HepG2 (cell line): ENCODE measurements at regions not wholly inside any gene's neighbourhood (a gene's known extent, or its start where the extent isn't known, plus 50 kb on each side); places are given as distances from the start of the nearest gene placed in this dataset.

Experiments used
- ATAC-seq: fragments of 200-7000 bp; cut with Tn5 transposase; 3 replicates; pipeline ENCODE4 v1.9.1; 2020; ENCODE audit warnings: mild to moderate bottlenecking, moderate library complexity
- BruUV-seq: library from RNA; stranded (reverse); fragments of 400-500 nt; replicated peaks from 2 replicates; lab custom pipeline; 2021; lab: Mats Ljungman, UMichigan
- CTCF ChIA-PET: fragments of 300-600 bp; formaldehyde crosslinking; extraction: SDS; loops from one replicate; lab custom pipeline; 2021; ENCODE audit warnings: low total read pairs, inconsistent platforms, low intra/inter-chr PET ratio; lab: Yijun Ruan, JAX
- POLR2A ChIA-PET: fragments of 350-600 bp; sonication (Branson Sonifier 250); formaldehyde crosslinking; loops from one replicate; lab custom pipeline; 2020; ENCODE audit warnings: antibody characterized with exemption, inconsistent platforms; lab: Yijun Ruan, JAX
- DNase-seq: peaks from one replicate; pipeline ENCODE4 v3.0.0-alpha.2; 2015; ENCODE audit warnings: low spot score
- FAIRE-seq: peaks from 3 replicates; lab custom pipeline; 2011; peaks lifted over from hg19 to GRCh38; lab: Jason Lieb, UNC
- H2AFZ ChIP-seq: one replicate; pipeline ENCODE4 v1.6.1; 2011; ENCODE audit warnings: low read length, inconsistent platforms
- H3K27ac ChIP-seq: fragments of 300-600 bp; 3 replicates; pipeline ENCODE4 v1.8.0; 2011; ENCODE audit warnings: mixed run types, mild to moderate bottlenecking, mixed read lengths, low read length, inconsistent platforms; ENCODE audit not compliant: insufficient read depth; ENCODE audit errors: extremely low read length
- H3K27me3 ChIP-seq, 2 experiments: fragments of 200-600 bp in 1 of 2; 2 replicates in 1 of 2; 3 replicates in 1 of 2; pipeline versions ENCODE4 v1.6.0 to v1.8.0; 2011; ENCODE audit warnings: low read length in 2 of 2, mild to moderate bottlenecking in 2 of 2, moderate library complexity in 2 of 2, inconsistent platforms in 1 of 2; ENCODE audit not compliant: insufficient read depth in 2 of 2, control insufficient read depth in 1 of 2
- H3K36me3 ChIP-seq, 2 experiments: fragments of 200-600 bp in 1 of 2; replicated peaks in 1 of 2; 2 replicates in 1 of 2; 3 replicates in 1 of 2; pipeline versions ENCODE4 v1.5.1 to v1.8.0; 2011; ENCODE audit warnings: low read length in 2 of 2, inconsistent platforms in 1 of 2; ENCODE audit not compliant: insufficient read depth in 2 of 2, control insufficient read depth in 1 of 2
- H3K4me1 ChIP-seq: 2 replicates; pipeline ENCODE4 v1.5.1; 2012; ENCODE audit warnings: low read length, inconsistent platforms; ENCODE audit not compliant: insufficient read depth
- H3K4me2 ChIP-seq: 2 replicates; pipeline ENCODE4 v1.6.0; 2011; ENCODE audit warnings: low read depth, low read length, inconsistent platforms
- H3K4me3 ChIP-seq, 3 experiments: fragments of 200-600 bp in 1 of 3; sonication (generic), shearing (Covaris generic) in 1 of 3; replicated peaks in 1 of 3; 2 replicates each; pipeline ENCODE4 v1.5.1; 2011 to 2016; ENCODE audit warnings: low read length in 3 of 3, inconsistent platforms in 2 of 3, low read depth in 2 of 3, mild to moderate bottlenecking in 2 of 3, control low read depth in 1 of 3, mixed read lengths in 1 of 3; ENCODE audit not compliant: insufficient read depth in 1 of 3
- H3K79me2 ChIP-seq: one replicate; pipeline ENCODE4 v1.6.1; 2011; ENCODE audit warnings: low read length, inconsistent platforms; ENCODE audit not compliant: insufficient read depth
- H3K9ac ChIP-seq: 2 replicates; pipeline ENCODE4 v1.6.0; 2011; ENCODE audit warnings: mild to moderate bottlenecking, low read depth, low read length, inconsistent platforms; ENCODE audit not compliant: insufficient read depth
- H3K9me3 ChIP-seq: 2 replicates; pipeline ENCODE4 v1.5.1; 2012; ENCODE audit warnings: mild to moderate bottlenecking, low read length
- H4K20me1 ChIP-seq: 2 replicates; pipeline ENCODE4 v1.6.0; 2011; ENCODE audit warnings: inconsistent platforms, mild to moderate bottlenecking, low read length, moderate library complexity; ENCODE audit not compliant: insufficient read depth
- CAMTA2 ChIP-seq: sonication (generic); formaldehyde crosslinking; IDR thresholded peaks from 2 replicates; pipeline ENCODE4 v1.4.0; 2020; ENCODE audit warnings: mild to moderate bottlenecking, missing genetic modification reagents, borderline replicate concordance
- CBFB ChIP-seq: sonication (generic); formaldehyde crosslinking; IDR thresholded peaks from 2 replicates; pipeline ENCODE4 v1.4.0; 2020; ENCODE audit warnings: missing genetic modification reagents
- CBX1 ChIP-seq: IDR thresholded peaks from one replicate; pipeline ENCODE4 v1.6.1; 2016; ENCODE audit warnings: antibody characterized with exemption, low read depth
- MED1 ChIP-seq: sonication (generic); formaldehyde crosslinking; IDR thresholded peaks from 2 replicates; pipeline ENCODE4 v1.4.0; 2020; ENCODE audit warnings: missing genetic modification reagents
- SALL2 ChIP-seq: sonication (generic); formaldehyde crosslinking; IDR thresholded peaks from 2 replicates; pipeline ENCODE4 v1.8.1; 2023; ENCODE audit warnings: mild to moderate bottlenecking, missing genetic modification reagents, inconsistent platforms
- SKI ChIP-seq: fragments of 450-650 bp; IDR thresholded peaks from one replicate; pipeline ENCODE4 v1.6.1; 2018; ENCODE audit warnings: mild to moderate bottlenecking; ENCODE audit not compliant: partially characterized antibody
- SP5 ChIP-seq: IDR thresholded peaks from 2 replicates; pipeline ENCODE4 v1.6.1; 2016; ENCODE audit warnings: low read depth, borderline replicate concordance
- SRSF4 ChIP-seq: fragments of 200-400 bp; formaldehyde crosslinking; IDR thresholded peaks from one replicate; pipeline ENCODE4 v1.6.1; 2018; ENCODE audit warnings: mild to moderate bottlenecking, low read depth, low read length, moderate library complexity; ENCODE audit not compliant: poor library complexity, severe bottlenecking
- TGIF2 ChIP-seq: IDR thresholded peaks from 2 replicates; pipeline ENCODE4 v1.6.1; 2016; ENCODE audit warnings: control low read depth, missing compliant biosample characterization
- TMF1 ChIP-seq: sonication (generic); formaldehyde crosslinking; IDR thresholded peaks from 2 replicates; pipeline ENCODE4 v1.8.1; 2022; ENCODE audit warnings: low read depth, missing genetic modification reagents
- U2AF1 ChIP-seq: fragments of 200-400 bp; formaldehyde crosslinking; optimal IDR thresholded peaks from 2 replicates; pipeline ENCODE3; 2017; ENCODE audit warnings: mild to moderate bottlenecking, low read depth, low read length
- ZFP36 ChIP-seq: fragments of 150-350 bp; IDR thresholded peaks from 2 replicates; pipeline ENCODE4 v1.6.1; 2018; ENCODE audit warnings: borderline replicate concordance, low read length, low read depth; ENCODE audit not compliant: partially characterized antibody
- ZNF414 ChIP-seq: sonication (generic); formaldehyde crosslinking; IDR thresholded peaks from 2 replicates; pipeline ENCODE4 v1.5.0; 2020; ENCODE audit warnings: missing genetic modification reagents
- ZNF446 ChIP-seq: sonication (generic); formaldehyde crosslinking; IDR thresholded peaks from 2 replicates; pipeline ENCODE4 v1.5.0; 2020; ENCODE audit warnings: mild to moderate bottlenecking, missing genetic modification reagents
- ZNF879 ChIP-seq: sonication (generic); formaldehyde crosslinking; IDR thresholded peaks from 2 replicates; pipeline ENCODE4 v1.8.1; 2023; ENCODE audit warnings: missing genetic modification reagents
- WGBS: methylation state at CpG from one replicate; pipeline ENCODE4 v1.1.6; 2017; ENCODE audit warnings: low lambda C conversion rate; 5-methylcytosine and 5-hydroxymethylcytosine counted together
- in situ Hi-C: cut with HindIII; loops from 2 replicates; pipeline ENCODE4 v1.10.0; 2017; ENCODE audit warnings: low pct_unique_long_range_greater_than_20kb; ENCODE audit not compliant: extremely low pct_ligation_motif_present
- intact Hi-C: fragments of 100-400 bp; cut with micrococcal nuclease; formaldehyde crosslinking; loops from one replicate; pipeline ENCODE4 v1.10.0; 2022; ENCODE audit not compliant: unreplicated experiment
- TF ChIP-seq, protein P1 (sequence below): sonication (generic); formaldehyde crosslinking; IDR thresholded peaks from 2 replicates; pipeline ENCODE4 v1.5.1; 2020; ENCODE audit warnings: missing genetic modification reagents, mild to moderate bottlenecking, borderline replicate concordance

DNA sequence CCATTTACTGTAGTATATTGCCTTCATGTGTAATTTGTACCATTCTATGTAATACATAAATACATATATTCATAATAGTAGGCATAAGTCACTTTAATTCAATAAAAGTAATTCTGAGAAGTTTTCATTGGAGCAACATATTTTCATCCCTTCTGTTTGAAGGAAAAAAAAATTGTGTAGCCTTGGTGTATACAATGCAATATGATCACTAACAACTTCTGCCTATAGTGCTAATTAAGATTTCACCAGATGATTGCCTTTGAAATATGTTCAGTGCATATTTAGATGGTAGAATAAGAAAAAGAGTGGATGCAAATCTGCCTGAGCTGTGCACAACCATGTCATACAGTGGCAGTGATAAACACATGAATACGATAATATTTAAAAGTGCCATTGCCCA, 996.8 kb downstream of the EFNA5 start:
- in situ Hi-C loops = no loop called here
- no peak for ATAC-seq

More for the DNA sequence above, 996.8 kb downstream of the EFNA5 start:
- intact Hi-C loops = no loop called here
- Histone ChIP-seq H3K4me3 (no peak overlapping the region), H3K27ac (no peak overlapping the region), H3K79me2 (no peaks in the 10 kb centered on the region), H4K20me1 (no peaks in the 10 kb centered on the region), H3K27me3 (no peaks in the 10 kb centered on the region), H2AFZ (no peak overlapping the region), H3K9me3 (no peaks in the 10 kb centered on the region), H3K36me3 (no peaks in the 10 kb centered on the region), H3K4me1 (no peaks in the 10 kb centered on the region), H3K4me2 (no peak overlapping the region), H3K9ac (no peak overlapping the region)
- FAIRE-seq (no peak), DNase-seq (no peak)
- CTCF ChIA-PET = no interaction called here
- 0% methylated on average over 1 of the region's 1 CpG for WGBS
- TF ChIP-seq SALL2 (no peak), ZNF879 (CRISPR knock-in tag) (no peak), TMF1 (CRISPR knock-in tag) (no peak), U2AF1 (no peak), SRSF4 (no peak), SKI (no peak), ZNF414 (CRISPR knock-in tag) (no peak), CBFB (CRISPR knock-in tag) (no peak), SP5 (CRISPR knock-in tag) (no peak), ZFP36 (no peak), ZNF446 (no peak), CBX1 (no peak), CAMTA2 (CRISPR knock-in tag) (no peak), TGIF2 (CRISPR knock-in tag) (no peak), MED1 (CRISPR knock-in tag) (no peak)
- TF ChIP-seq, protein P1, sequence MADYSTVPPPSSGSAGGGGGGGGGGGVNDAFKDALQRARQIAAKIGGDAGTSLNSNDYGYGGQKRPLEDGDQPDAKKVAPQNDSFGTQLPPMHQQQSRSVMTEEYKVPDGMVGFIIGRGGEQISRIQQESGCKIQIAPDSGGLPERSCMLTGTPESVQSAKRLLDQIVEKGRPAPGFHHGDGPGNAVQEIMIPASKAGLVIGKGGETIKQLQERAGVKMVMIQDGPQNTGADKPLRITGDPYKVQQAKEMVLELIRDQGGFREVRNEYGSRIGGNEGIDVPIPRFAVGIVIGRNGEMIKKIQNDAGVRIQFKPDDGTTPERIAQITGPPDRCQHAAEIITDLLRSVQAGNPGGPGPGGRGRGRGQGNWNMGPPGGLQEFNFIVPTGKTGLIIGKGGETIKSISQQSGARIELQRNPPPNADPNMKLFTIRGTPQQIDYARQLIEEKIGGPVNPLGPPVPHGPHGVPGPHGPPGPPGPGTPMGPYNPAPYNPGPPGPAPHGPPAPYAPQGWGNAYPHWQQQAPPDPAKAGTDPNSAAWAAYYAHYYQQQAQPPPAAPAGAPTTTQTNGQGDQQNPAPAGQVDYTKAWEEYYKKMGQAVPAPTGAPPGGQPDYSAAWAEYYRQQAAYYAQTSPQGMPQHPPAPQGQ (CRISPR knock-in tag) = no peak
- POLR2A ChIA-PET = no interaction called here
- no TSS peak for BruUV-seq
